ENCODE measurements at regions not wholly inside any gene's neighbourhood (a gene's known extent, or its start where the extent isn't known, plus 50 kb on each side); places are given as distances from the start of the nearest gene placed in this dataset.

DNA sequence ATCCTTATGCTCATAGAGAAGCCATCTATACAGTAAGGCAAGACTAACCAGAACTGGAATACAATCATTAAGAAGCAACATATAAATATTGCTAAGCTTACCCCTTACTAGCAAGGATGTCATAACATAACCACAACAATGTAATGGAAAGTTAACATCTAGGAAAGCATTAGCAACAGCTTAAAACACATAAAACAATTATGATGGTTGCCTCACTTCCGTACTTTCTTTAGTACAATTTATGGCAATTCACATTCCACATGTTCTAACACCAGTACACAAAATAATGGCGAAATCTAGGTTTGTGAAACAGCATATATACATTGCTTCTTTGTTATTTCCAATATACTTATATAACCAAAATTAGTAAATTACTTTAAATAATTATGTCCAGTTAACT, 195.0 kb downstream of the AHR start:
- DNase-seq (ENCODE audit: extremely low spot score in 2 of 2): no peak
- H3K36me3 ChIP-seq: no peaks in the 10 kb centered on the region
- intact Hi-C loops (cut with DNase I): no loop called here
- H3K27ac ChIP-seq: no peak overlapping the region
- H3K4me3 ChIP-seq: no peak overlapping the region
- peaks cover 19% of the 10 kb centered on the region for H3K4me1 ChIP-seq
- TF ChIP-seq POLR2A (IDR thresholded peaks at IDR 0.05) (no peak), CTCF (IDR thresholded peaks at IDR 0.05) (no peak), POLR2AphosphoS5 (IDR thresholded peaks at IDR 0.05; ENCODE audit: insufficient read depth in 1 of 2, low read depth in 1 of 2) (no peak)
- no peaks in the 10 kb centered on the region for H3K9me3 ChIP-seq
- H3K27me3 ChIP-seq: no peaks in the 10 kb centered on the region

- Histone ChIP-seq H3K4me1 (peaks cover 21% of the 10 kb centered on the region), H3K4me3 (no peak overlapping the region), H3K9me3 (no peaks in the 10 kb centered on the region), H3K27ac (no peak overlapping the region), H3K27me3 (no peaks in the 10 kb centered on the region), H3K36me3 (no peaks in the 10 kb centered on the region)
- intact Hi-C loops (cut with DNase I): no loop called here
- TF ChIP-seq POLR2A (IDR thresholded peaks at IDR 0.05) (no peak), CTCF (IDR thresholded peaks at IDR 0.05) (no peak), POLR2AphosphoS5 (IDR thresholded peaks at IDR 0.05; ENCODE audit: insufficient read depth in 1 of 2, low read depth in 1 of 2) (no peak)
- no peak for DNase-seq (ENCODE audit: extremely low spot score in 2 of 2)
Measured at GRCh38 chr7:17495655-17496394, 197.4 kb downstream of the AHR start.

- DNase-seq (ENCODE audit: extremely low spot score in 2 of 2): no peak
- Histone ChIP-seq H3K27ac (no peak overlapping the region), H3K9me3 (no peaks in the 10 kb centered on the region), H3K4me1 (peaks cover 28% of the 10 kb centered on the region), H3K36me3 (no peaks in the 10 kb centered on the region), H3K27me3 (no peaks in the 10 kb centered on the region), H3K4me3 (no peak overlapping the region)
- intact Hi-C loops (cut with DNase I): no loop called here
- no peak for TF ChIP-seq CTCF (IDR thresholded peaks at IDR 0.05)
- TF ChIP-seq POLR2A (IDR thresholded peaks at IDR 0.05): no peak
- no peak for TF ChIP-seq POLR2AphosphoS5 (IDR thresholded peaks at IDR 0.05; ENCODE audit: insufficient read depth in 1 of 2, low read depth in 1 of 2)
Measured at GRCh38 chr7:17497136-17497535, 198.7 kb downstream of the AHR start.

GRCh38 chr7:17497549-17498167, 199.2 kb downstream of the AHR start:
- TF ChIP-seq POLR2A (IDR thresholded peaks at IDR 0.05): no peak
- no peak overlapping the region for H3K27ac ChIP-seq
- intact Hi-C loops (cut with DNase I): no loop called here
- peaks cover 28% of the 10 kb centered on the region for H3K4me1 ChIP-seq
- no peak overlapping the region for H3K4me3 ChIP-seq
- H3K9me3 ChIP-seq: no peaks in the 10 kb centered on the region
- no peak for DNase-seq (ENCODE audit: extremely low spot score in 2 of 2)
- H3K27me3 ChIP-seq: no peaks in the 10 kb centered on the region
- no peaks in the 10 kb centered on the region for H3K36me3 ChIP-seq

DNA sequence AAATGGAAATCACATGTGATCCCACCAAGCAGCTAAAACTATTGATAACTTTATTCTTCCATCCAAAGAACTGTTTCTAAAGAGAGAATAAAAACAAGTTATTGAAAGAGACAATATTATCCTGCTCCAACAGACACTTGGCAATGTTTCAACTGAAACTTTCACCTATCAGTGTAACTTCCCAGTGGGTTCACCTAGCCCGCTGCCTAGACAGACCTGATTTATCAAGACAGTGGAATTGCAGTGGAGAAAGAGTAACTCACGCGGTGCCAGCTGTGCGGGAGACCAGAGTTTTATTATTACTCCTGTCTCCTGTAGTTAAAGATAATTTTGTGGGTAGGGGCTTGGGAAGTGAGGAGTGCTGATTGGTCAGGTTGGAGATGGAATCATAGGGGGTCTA, 199.8 kb downstream of the AHR start:
- Histone ChIP-seq H3K27ac (peak overlapping the region; percentile 19), H3K4me1 (peaks cover 28% of the 10 kb centered on the region)

DNA sequence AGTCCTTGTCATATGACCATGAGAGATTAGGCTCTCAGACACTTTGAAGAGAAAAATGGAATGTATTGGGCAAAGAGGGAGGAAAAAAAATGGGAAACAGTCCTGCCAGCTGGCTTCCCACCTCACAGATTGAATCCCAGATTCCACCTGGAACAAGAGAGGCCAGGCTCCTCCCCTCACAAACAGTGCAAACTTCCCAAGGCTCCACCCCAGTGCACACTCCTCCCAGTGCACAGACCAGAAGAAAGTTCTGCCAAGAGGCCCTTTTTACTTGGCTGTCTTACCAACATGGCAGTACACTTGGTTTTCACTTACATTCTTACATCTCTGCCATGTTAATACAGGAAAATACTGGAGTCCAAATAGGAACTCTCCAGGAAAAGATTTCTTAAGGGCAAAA, 202.3 kb downstream of the AHR start:
- no peaks in the 10 kb centered on the region for H3K9me3 ChIP-seq
- H3K36me3 ChIP-seq: no peaks in the 10 kb centered on the region
- peaks cover 28% of the 10 kb centered on the region for H3K4me1 ChIP-seq
- TF ChIP-seq POLR2AphosphoS5 (IDR thresholded peaks at IDR 0.05; ENCODE audit: insufficient read depth in 1 of 2, low read depth in 1 of 2): no peak
- TF ChIP-seq POLR2A (IDR thresholded peaks at IDR 0.05): no peak
- no peak for TF ChIP-seq CTCF (IDR thresholded peaks at IDR 0.05)
- intact Hi-C loops (cut with DNase I): no loop called here
- no peak for DNase-seq (ENCODE audit: extremely low spot score in 2 of 2)
- H3K27ac ChIP-seq: no peak overlapping the region
- no peaks in the 10 kb centered on the region for H3K27me3 ChIP-seq
- H3K4me3 ChIP-seq: no peak overlapping the region

More for the DNA sequence above, 199.8 kb downstream of the AHR start:
- no peaks in the 10 kb centered on the region for H3K27me3 ChIP-seq
- no peak for DNase-seq (ENCODE audit: extremely low spot score in 2 of 2)
- intact Hi-C loops (cut with DNase I): no loop called here
- H3K9me3 ChIP-seq: no peaks in the 10 kb centered on the region
- TF ChIP-seq POLR2AphosphoS5 (IDR thresholded peaks at IDR 0.05; ENCODE audit: insufficient read depth in 1 of 2, low read depth in 1 of 2) (no peak), POLR2A (IDR thresholded peaks at IDR 0.05) (no peak)
- H3K36me3 ChIP-seq: no peaks in the 10 kb centered on the region
- H3K4me3 ChIP-seq: no peak overlapping the region

All from vagina (tissue), 2 donors.